Right ventricle myocardium superior (tissue), 1 donor: ENCODE measurements at regions not wholly inside any gene's neighbourhood (a gene's known extent, or its start where the extent isn't known, plus 50 kb on each side); places are given as distances from the start of the nearest gene placed in this dataset.

Source experiments
- ATAC-seq: fragments of 200-7000 bp; cut with Tn5 transposase; one replicate; pipeline ENCODE4 v1.9.1; 2020; ENCODE audit warnings: mild to moderate bottlenecking; ENCODE audit not compliant: poor library complexity
- DNase-seq: peaks from one replicate; pipeline ENCODE4 v3.0.0-alpha.2; 2020
- intact Hi-C: fragments of 100-400 bp; cut with DNase I; formaldehyde crosslinking; loops from one replicate; pipeline ENCODE4 v1.11.2; 2022
- donor health status: DM: no; HTN: yes; CAD: no; lungs with severe emphysema.

GRCh38 chr2:155665704-155666103 lies 666.8 kb downstream of the NR4A2 start:
- intact Hi-C loops, result no loop called here
- ATAC-seq, result no peak

GRCh38 chr2:155663265-155663664 lies 669.3 kb downstream of the NR4A2 start:
- intact Hi-C loops, result no loop called here
- ATAC-seq (no peak), DNase-seq (no peak)

More at GRCh38 chr2:155665704-155666103, 666.8 kb downstream of the NR4A2 start:
- DNase-seq, result no peak

GRCh38 chr2:155662224-155662623 lies 670.3 kb downstream of the NR4A2 start:
- DNase-seq (no peak), ATAC-seq (no peak)
- intact Hi-C loops, result no loop called here

- ATAC-seq (no peak), DNase-seq (no peak)
- intact Hi-C loops, result no loop called here
These were observed 679.3 kb downstream of the NR4A2 start for GRCh38 chr2:155653176-155653575.

GRCh38 chr2:155651851-155652250 lies 680.7 kb downstream of the NR4A2 start:
- DNase-seq (no peak), ATAC-seq (no peak)
- intact Hi-C loops, result no loop called here

- intact Hi-C loops, result no loop called here
- ATAC-seq, result no peak
- no peak for DNase-seq
These were observed 686.7 kb downstream of the NR4A2 start for GRCh38 chr2:155645791-155646190.

GRCh38 chr2:155643056-155643775 lies 689.3 kb downstream of the NR4A2 start:
- intact Hi-C loops, result no loop called here
- DNase-seq, result no peak
- no peak for ATAC-seq

- DNase-seq (no peak), ATAC-seq (no peak)
- intact Hi-C loops, result no loop called here
These were observed 698.5 kb downstream of the NR4A2 start for GRCh38 chr2:155633887-155634570.

GRCh38 chr2:155633060-155633839 lies 699.3 kb downstream of the NR4A2 start:
- intact Hi-C loops, result no loop called here

GRCh38 chr2:155630760-155631159 lies 701.8 kb downstream of the NR4A2 start:
- intact Hi-C loops, result no loop called here
- DNase-seq (no peak), ATAC-seq (no peak)

More at GRCh38 chr2:155633060-155633839, 699.3 kb downstream of the NR4A2 start:
- ATAC-seq (no peak), DNase-seq (no peak)

GRCh38 chr2:155622443-155622842 lies 710.1 kb downstream of the NR4A2 start:
- intact Hi-C loops, result no loop called here
- ATAC-seq, result no peak
- no peak for DNase-seq

- DNase-seq (no peak), ATAC-seq (no peak)
- intact Hi-C loops, result no loop called here
These were observed 731.4 kb downstream of the NR4A2 start for GRCh38 chr2:155600914-155601760.

- DNase-seq, result no peak
- no peak for ATAC-seq
- intact Hi-C loops, result no loop called here
These were observed 732.2 kb downstream of the NR4A2 start for GRCh38 chr2:155600296-155600695.

- DNase-seq (no peak), ATAC-seq (no peak)
- intact Hi-C loops, result no loop called here
These were observed 732.7 kb downstream of the NR4A2 start for GRCh38 chr2:155599834-155600233.

- intact Hi-C loops, result no loop called here
- no peak for ATAC-seq
- DNase-seq, result no peak
These were observed 748.8 kb downstream of the NR4A2 start for GRCh38 chr2:155583674-155584195.

GRCh38 chr2:155574941-155575340 lies 757.6 kb downstream of the NR4A2 start:
- no peak for DNase-seq
- intact Hi-C loops, result no loop called here
- no peak for ATAC-seq

GRCh38 chr2:155547571-155547970 lies 785.0 kb downstream of the NR4A2 start:
- DNase-seq (no peak), ATAC-seq (no peak)
- intact Hi-C loops, result no loop called here

GRCh38 chr2:155546721-155547555 lies 785.6 kb downstream of the NR4A2 start:
- intact Hi-C loops, result no loop called here
- no peak for DNase-seq
- no peak for ATAC-seq
